WERI-Rb-1 (cell line): ENCODE measurements at regions not wholly inside any gene's neighbourhood (a gene's known extent, or its start where the extent isn't known, plus 50 kb on each side); places are given as distances from the start of the nearest gene placed in this dataset.

Experiments used
- DNase-seq: peaks from one replicate; pipeline ENCODE4 v3.0.0-alpha.2; 2020
- H3K27ac ChIP-seq: fragments of 250-450 bp; sonication (Bioruptor Pico); 2 replicates; pipeline ENCODE4 v1.5.1; 2020; ENCODE audit warnings: mild to moderate bottlenecking, moderate library complexity
- H3K27me3 ChIP-seq: fragments of 250-450 bp; sonication (Bioruptor Pico); 2 replicates; pipeline ENCODE4 v1.5.1; 2021; ENCODE audit warnings: mild to moderate bottlenecking, low read depth, moderate library complexity; ENCODE audit not compliant: insufficient read depth, severe bottlenecking
- H3K36me3 ChIP-seq: fragments of 250-450 bp; sonication (Bioruptor Pico); 2 replicates; pipeline ENCODE4 v1.5.1; 2020; ENCODE audit warnings: mild to moderate bottlenecking, moderate library complexity
- H3K4me3 ChIP-seq: 2 replicates; pipeline ENCODE4 v1.5.1; 2011; ENCODE audit warnings: low read depth, mild to moderate bottlenecking, control low read depth, low read length
- H3K9me3 ChIP-seq: fragments of 250-450 bp; sonication (Bioruptor Pico); 2 replicates; pipeline ENCODE4 v1.5.1; 2021; ENCODE audit warnings: mild to moderate bottlenecking, moderate library complexity; ENCODE audit not compliant: severe bottlenecking
- TF ChIP-seq, protein P1 (sequence below): IDR thresholded peaks from 2 replicates; pipeline ENCODE4 v1.5.1; 2011; ENCODE audit warnings: low read depth, mild to moderate bottlenecking, control low read depth, inconsistent platforms, low read length

DNA sequence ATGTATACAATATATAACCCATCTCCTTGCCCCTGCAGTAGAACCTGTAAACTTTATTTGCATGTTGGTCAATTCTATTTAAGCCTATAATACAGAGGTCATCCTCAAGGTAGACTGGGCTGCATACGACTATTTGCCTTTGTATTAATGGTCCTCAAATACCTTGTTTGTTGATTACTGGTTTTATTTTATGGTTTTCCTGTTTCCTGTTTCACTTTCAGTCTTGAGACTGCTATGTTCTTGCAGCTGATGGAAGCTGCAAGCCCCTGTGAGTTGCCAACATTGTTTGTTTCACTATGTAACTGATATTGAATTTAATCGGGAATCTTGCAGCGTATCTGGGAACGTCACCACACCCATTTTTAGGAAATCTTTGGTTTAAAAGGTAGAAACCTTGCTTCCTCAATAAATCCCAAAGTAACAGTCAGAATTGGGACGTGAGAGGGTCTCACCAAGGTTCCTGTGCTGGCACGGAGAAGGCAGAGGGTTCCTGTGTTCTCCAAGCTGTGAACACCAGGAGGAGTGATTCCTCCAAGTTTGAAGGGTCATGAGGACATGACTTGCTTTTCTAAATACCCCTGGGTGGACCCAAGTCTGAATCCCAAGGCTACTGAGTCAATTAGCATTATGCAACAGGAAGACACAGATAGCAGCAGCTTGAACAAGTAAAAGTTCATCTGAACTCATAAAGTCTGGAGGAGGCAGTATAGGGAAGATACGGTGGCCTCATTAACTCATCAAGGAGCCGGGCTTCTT is 110.6 kb upstream of the PNPLA4 start:
- H3K36me3 ChIP-seq: no peaks in the 10 kb centered on the region
- H3K9me3 ChIP-seq: no peaks in the 10 kb centered on the region
- TF ChIP-seq, protein P1, sequence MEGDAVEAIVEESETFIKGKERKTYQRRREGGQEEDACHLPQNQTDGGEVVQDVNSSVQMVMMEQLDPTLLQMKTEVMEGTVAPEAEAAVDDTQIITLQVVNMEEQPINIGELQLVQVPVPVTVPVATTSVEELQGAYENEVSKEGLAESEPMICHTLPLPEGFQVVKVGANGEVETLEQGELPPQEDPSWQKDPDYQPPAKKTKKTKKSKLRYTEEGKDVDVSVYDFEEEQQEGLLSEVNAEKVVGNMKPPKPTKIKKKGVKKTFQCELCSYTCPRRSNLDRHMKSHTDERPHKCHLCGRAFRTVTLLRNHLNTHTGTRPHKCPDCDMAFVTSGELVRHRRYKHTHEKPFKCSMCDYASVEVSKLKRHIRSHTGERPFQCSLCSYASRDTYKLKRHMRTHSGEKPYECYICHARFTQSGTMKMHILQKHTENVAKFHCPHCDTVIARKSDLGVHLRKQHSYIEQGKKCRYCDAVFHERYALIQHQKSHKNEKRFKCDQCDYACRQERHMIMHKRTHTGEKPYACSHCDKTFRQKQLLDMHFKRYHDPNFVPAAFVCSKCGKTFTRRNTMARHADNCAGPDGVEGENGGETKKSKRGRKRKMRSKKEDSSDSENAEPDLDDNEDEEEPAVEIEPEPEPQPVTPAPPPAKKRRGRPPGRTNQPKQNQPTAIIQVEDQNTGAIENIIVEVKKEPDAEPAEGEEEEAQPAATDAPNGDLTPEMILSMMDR: 0 out of 2 replicates have a peak, but pooled peaks have one; percentile 14
- no peak for DNase-seq
- H3K27me3 ChIP-seq: no peaks in the 10 kb centered on the region
- H3K4me3 ChIP-seq: no peak overlapping the region
- no peak overlapping the region for H3K27ac ChIP-seq

DNA sequence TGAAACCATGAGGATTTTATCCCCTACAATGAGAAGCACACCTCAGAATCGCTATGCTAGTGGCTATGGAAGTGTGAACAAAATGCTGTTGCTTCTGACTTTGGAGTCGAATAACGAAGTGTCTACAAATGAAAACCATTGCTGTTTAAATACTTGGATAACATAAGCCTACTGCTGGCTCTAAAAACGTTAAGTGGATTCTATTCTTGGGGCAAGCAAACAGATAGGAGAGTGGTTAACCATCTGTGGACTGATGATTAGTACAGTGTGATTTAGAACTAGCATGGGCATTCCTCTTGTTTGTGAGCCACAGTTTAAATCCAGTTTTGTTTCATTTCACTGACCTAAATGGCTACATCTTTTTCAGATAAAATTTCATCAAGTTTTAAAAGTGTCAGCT is 109.7 kb upstream of the PNPLA4 start:
- no peak for DNase-seq
- TF ChIP-seq, protein P1: no peak
- H3K27ac ChIP-seq: no peak overlapping the region
- no peak overlapping the region for H3K4me3 ChIP-seq
- no peaks in the 10 kb centered on the region for H3K36me3 ChIP-seq
- no peaks in the 10 kb centered on the region for H3K27me3 ChIP-seq
- H3K9me3 ChIP-seq: no peaks in the 10 kb centered on the region

DNA sequence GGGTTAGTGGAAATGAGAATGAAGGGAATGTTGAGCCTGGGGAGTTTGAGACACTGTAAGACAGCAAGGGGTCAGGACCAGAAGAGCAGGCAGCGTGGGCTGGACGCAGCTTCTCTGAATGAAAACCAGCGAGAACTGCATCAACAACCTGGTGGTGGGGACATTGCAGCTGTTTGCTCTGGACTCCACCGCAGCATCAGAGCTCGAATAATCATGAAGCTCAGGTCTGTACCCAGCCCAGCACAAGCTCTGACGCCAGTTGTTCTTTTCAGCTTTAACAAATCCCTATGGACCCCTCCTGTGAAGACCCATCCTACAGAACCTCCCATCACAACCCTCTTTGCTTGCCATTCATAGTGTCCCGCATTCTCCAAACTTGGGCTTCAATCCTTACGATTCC is 106.8 kb upstream of the PNPLA4 start:
- no peaks in the 10 kb centered on the region for H3K36me3 ChIP-seq
- DNase-seq: no peak
- H3K4me3 ChIP-seq: no peak overlapping the region
- H3K27ac ChIP-seq: no peak overlapping the region
- H3K9me3 ChIP-seq: no peaks in the 10 kb centered on the region
- no peaks in the 10 kb centered on the region for H3K27me3 ChIP-seq
- TF ChIP-seq, protein P1: no peak

DNA sequence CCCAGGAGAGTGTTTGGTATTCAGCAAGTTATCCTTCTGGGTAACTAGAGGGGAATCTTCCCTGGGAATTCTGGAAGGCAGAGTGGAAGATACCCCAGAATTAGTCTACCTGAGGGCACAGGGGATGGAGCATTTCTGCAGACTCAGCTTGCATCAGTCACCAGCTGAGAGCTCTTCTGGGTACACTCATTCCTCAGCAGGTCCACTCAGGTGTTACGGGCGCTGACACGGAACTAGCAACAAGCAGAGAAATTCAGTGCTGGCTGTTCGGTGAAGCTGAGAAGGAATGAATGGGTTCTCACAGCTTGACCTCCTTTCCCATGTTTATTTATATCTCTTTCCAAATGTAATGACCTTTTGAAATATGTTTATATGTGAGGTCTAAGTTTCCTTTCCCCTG is 106.0 kb upstream of the PNPLA4 start:
- TF ChIP-seq, protein P1: no peak
- H3K27me3 ChIP-seq: no peaks in the 10 kb centered on the region
- no peaks in the 10 kb centered on the region for H3K36me3 ChIP-seq
- H3K9me3 ChIP-seq: no peaks in the 10 kb centered on the region
- no peak for DNase-seq
- H3K27ac ChIP-seq: no peak overlapping the region
- no peak overlapping the region for H3K4me3 ChIP-seq

DNA sequence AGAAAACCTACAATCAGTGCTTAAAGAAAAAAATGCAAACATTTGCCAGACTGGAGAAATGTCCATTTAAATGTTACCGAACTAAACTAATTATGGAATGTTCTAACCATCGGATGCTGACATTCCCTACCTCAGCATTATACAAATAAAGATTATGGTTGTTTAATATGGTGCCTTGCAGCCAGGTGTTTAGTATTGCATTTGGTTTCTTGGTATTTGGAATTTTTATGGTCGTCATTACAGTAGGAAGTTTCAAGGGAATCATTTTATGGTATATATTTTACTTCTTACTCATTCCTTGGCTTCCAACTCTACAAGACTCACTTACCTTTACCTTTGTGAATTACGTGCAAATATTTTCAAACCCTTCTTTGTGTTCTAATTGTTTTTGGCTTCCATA is 103.1 kb upstream of the PNPLA4 start:
- TF ChIP-seq, protein P1: no peak
- H3K9me3 ChIP-seq: no peaks in the 10 kb centered on the region
- H3K36me3 ChIP-seq: no peaks in the 10 kb centered on the region
- no peak overlapping the region for H3K27ac ChIP-seq
- no peak overlapping the region for H3K4me3 ChIP-seq
- no peak for DNase-seq
- no peaks in the 10 kb centered on the region for H3K27me3 ChIP-seq

DNA sequence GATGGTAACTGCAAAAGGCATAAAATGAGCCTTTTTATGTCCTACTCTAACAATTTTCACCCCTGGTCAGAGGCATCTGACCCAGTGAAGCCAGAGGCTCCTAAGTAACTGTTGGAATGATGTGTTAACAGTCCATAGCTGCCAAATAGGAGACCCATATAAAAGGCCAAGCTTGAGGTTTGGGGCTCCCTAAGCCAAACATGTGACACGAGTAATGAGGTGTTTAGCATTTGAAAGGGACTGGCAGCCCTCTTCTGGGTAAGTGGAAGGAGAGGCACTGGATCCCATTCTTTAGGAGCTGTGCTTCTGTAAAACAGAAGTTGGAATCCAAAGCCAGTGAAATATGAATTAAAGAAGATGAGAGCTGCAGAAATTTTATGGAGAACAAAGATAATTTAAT is 100.6 kb upstream of the PNPLA4 start:
- TF ChIP-seq, protein P1: no peak
- Histone ChIP-seq H3K4me3 (no peak overlapping the region), H3K36me3 (no peaks in the 10 kb centered on the region), H3K9me3 (no peaks in the 10 kb centered on the region), H3K27ac (no peak overlapping the region), H3K27me3 (no peaks in the 10 kb centered on the region)
- no peak for DNase-seq
